SK-N-SH treated with all-trans-retinoic acid at 6 μM for 48 hours (cell line): ENCODE measurements at regions not wholly inside any gene's neighbourhood (a gene's known extent, or its start where the extent isn't known, plus 50 kb on each side); places are given as distances from the start of the nearest gene placed in this dataset.

Source experiments
- ATAC-seq: fragments of 200-7000 bp; cut with Tn5 transposase; 3 replicates; pipeline ENCODE4 v1.9.1; 2020; ENCODE audit warnings: mild to moderate bottlenecking, moderate library complexity
- ARNTL ChIP-seq: fragments of 450-650 bp; formaldehyde crosslinking; IDR thresholded peaks from 2 replicates; pipeline ENCODE4 v1.5.0; 2020; ENCODE audit warnings: low read depth, mild to moderate bottlenecking, moderate library complexity, borderline replicate concordance
- BACH2 ChIP-seq: fragments of 250-450 bp; sonication (Bioruptor Pico); IDR thresholded peaks from 2 replicates; pipeline ENCODE4 v1.9.0; 2021; ENCODE audit warnings: mild to moderate bottlenecking, borderline replicate concordance
- CSRNP3 ChIP-seq: fragments of 250-450 bp; sonication (Bioruptor Pico); IDR thresholded peaks from 2 replicates; pipeline ENCODE4 v1.5.1; 2021; ENCODE audit warnings: mild to moderate bottlenecking, moderate library complexity
- ESRRG ChIP-seq: fragments of 250-450 bp; sonication (Bioruptor Pico); IDR thresholded peaks from 2 replicates; pipeline ENCODE4 v1.6.1; 2021; ENCODE audit warnings: mild to moderate bottlenecking
- GLIS3 ChIP-seq: fragments of 250-450 bp; sonication (Bioruptor Pico); IDR thresholded peaks from 2 replicates; pipeline ENCODE4 v1.5.0; 2020; ENCODE audit warnings: mild to moderate bottlenecking, moderate library complexity
- ISL1 ChIP-seq: fragments of 250-450 bp; sonication (Bioruptor Pico); IDR thresholded peaks from 2 replicates; pipeline ENCODE4 v2.1.2; 2022; ENCODE audit warnings: mild to moderate bottlenecking, moderate library complexity
- OSR1 ChIP-seq: fragments of 250-450 bp; sonication (Bioruptor Pico); IDR thresholded peaks from 2 replicates; pipeline ENCODE4 v1.8.0; 2022; ENCODE audit warnings: moderate library complexity, mild to moderate bottlenecking, inconsistent platforms
- PATZ1 ChIP-seq: fragments of 250-450 bp; sonication (Bioruptor Pico); IDR thresholded peaks from 2 replicates; pipeline ENCODE4 v1.8.0; 2020; ENCODE audit warnings: mild to moderate bottlenecking, moderate library complexity, borderline replicate concordance
- POU6F1 ChIP-seq: fragments of 250-450 bp; sonication (Bioruptor Pico); IDR thresholded peaks from 2 replicates; pipeline ENCODE4 v1.8.0; 2021; ENCODE audit warnings: low read depth, mild to moderate bottlenecking, moderate library complexity, borderline replicate concordance
- PPARA ChIP-seq: fragments of 250-450 bp; sonication (Bioruptor Pico); IDR thresholded peaks from 2 replicates; pipeline ENCODE4 v1.5.0; 2020; ENCODE audit warnings: mild to moderate bottlenecking, borderline replicate concordance
- RARB ChIP-seq: fragments of 250-450 bp; sonication (Bioruptor Pico); IDR thresholded peaks from 2 replicates; pipeline ENCODE4 v1.8.0; 2021; ENCODE audit warnings: mild to moderate bottlenecking, moderate library complexity
- SNAI2 ChIP-seq: fragments of 250-450 bp; sonication (Bioruptor Pico); IDR thresholded peaks from 2 replicates; pipeline ENCODE4 v1.5.0; 2020; ENCODE audit warnings: mild to moderate bottlenecking, moderate library complexity
- TCF4 ChIP-seq: fragments of 250-450 bp; sonication (Bioruptor Pico); IDR thresholded peaks from 2 replicates; pipeline ENCODE4 v1.8.0; 2021; ENCODE audit warnings: mild to moderate bottlenecking, moderate library complexity, borderline replicate concordance
- TOX ChIP-seq: fragments of 250-450 bp; sonication (Bioruptor Pico); IDR thresholded peaks from 2 replicates; pipeline ENCODE4 v1.8.0; 2021; ENCODE audit warnings: mild to moderate bottlenecking, moderate library complexity, borderline replicate concordance
- ZC3H10 ChIP-seq: fragments of 250-450 bp; sonication (Bioruptor Pico); IDR thresholded peaks from 2 replicates; pipeline ENCODE4 v1.5.1; 2021; ENCODE audit warnings: mild to moderate bottlenecking, moderate library complexity
- ZFP3 ChIP-seq: fragments of 250-450 bp; sonication (Bioruptor Pico); IDR thresholded peaks from 2 replicates; pipeline ENCODE4 v1.5.0; 2020; ENCODE audit warnings: mild to moderate bottlenecking, moderate library complexity
- ZFP30 ChIP-seq: fragments of 450-650 bp; formaldehyde crosslinking; IDR thresholded peaks from 2 replicates; pipeline ENCODE4 v1.5.0; 2022; ENCODE audit warnings: mild to moderate bottlenecking, moderate library complexity
- ZNF565 ChIP-seq: fragments of 450-650 bp; formaldehyde crosslinking; conservative IDR thresholded peaks from 2 replicates; pipeline ENCODE4 v1.5.0; 2020; ENCODE audit warnings: low read depth, mild to moderate bottlenecking, moderate library complexity
- ZNF70 ChIP-seq: fragments of 450-650 bp; formaldehyde crosslinking; IDR thresholded peaks from 2 replicates; pipeline ENCODE4 v1.5.0; 2020; ENCODE audit warnings: mild to moderate bottlenecking, moderate library complexity
- ZNF8 ChIP-seq: fragments of 450-650 bp; formaldehyde crosslinking; IDR thresholded peaks from 2 replicates; pipeline ENCODE4 v1.5.0; 2020; ENCODE audit warnings: mild to moderate bottlenecking, moderate library complexity
- TF ChIP-seq, protein P1 (sequence below): fragments of 250-450 bp; sonication (Bioruptor Pico); IDR thresholded peaks from 2 replicates; pipeline ENCODE4 v1.5.1; 2020; ENCODE audit warnings: low read depth, mild to moderate bottlenecking, moderate library complexity
- TF ChIP-seq, protein P2 (sequence below): fragments of 250-450 bp; sonication (Bioruptor Pico); IDR thresholded peaks from 2 replicates; pipeline ENCODE4 v1.5.0; 2020; ENCODE audit warnings: mild to moderate bottlenecking, moderate library complexity

DNA sequence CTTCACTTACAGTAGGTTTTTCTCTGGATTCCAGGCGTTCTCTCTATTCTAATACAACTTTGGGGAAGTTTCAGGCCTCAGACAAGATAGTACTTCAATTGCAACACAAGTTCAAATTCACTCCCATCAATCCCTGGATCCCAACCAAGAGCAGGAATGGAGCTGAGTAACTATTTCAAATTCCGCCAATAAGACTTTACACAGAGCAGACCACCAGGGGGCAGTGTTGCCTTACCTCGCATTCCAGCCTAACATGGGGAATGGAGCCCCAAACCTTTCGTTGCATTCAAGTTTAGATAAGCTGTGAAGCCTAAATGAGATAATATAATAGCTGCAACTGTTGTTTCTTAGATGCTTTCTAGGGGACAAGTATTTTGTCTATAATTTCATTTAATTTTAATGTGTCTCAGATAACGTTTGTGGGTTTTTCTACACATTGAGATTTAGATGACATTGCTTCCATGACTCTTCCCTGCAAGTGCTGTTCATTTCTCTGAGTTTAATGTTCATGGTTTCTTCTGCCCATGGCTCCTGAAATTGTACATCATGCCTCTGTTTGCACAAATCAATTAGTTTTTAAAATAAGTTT lies 186.7 kb downstream of the NSUN3 start:
- ATAC-seq, result peak; percentile 90
- no peak for TF ChIP-seq ZFP30 (CRISPR knock-in tag)
- TF ChIP-seq, protein P1, sequence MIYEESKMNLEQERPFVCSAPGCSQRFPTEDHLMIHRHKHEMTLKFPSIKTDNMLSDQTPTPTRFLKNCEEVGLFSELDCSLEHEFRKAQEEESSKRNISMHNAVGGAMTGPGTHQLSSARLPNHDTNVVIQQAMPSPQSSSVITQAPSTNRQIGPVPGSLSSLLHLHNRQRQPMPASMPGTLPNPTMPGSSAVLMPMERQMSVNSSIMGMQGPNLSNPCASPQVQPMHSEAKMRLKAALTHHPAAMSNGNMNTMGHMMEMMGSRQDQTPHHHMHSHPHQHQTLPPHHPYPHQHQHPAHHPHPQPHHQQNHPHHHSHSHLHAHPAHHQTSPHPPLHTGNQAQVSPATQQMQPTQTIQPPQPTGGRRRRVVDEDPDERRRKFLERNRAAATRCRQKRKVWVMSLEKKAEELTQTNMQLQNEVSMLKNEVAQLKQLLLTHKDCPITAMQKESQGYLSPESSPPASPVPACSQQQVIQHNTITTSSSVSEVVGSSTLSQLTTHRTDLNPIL (CRISPR knock-in tag), result no peak
- TF ChIP-seq SNAI2 (CRISPR knock-in tag), result no peak
- no peak for TF ChIP-seq OSR1 (CRISPR knock-in tag)
- no peak for TF ChIP-seq GLIS3 (CRISPR knock-in tag)
- TF ChIP-seq ZNF8 (CRISPR knock-in tag), result no peak
- TF ChIP-seq ZFP3 (CRISPR knock-in tag), result no peak
- no peak for TF ChIP-seq ESRRG (CRISPR knock-in tag)
- TF ChIP-seq ISL1 (CRISPR knock-in tag), result no peak
- no peak for TF ChIP-seq PATZ1 (CRISPR knock-in tag)
- TF ChIP-seq ZNF70, result no peak
- TF ChIP-seq RARB, result no peak
- no peak for TF ChIP-seq CSRNP3 (CRISPR knock-in tag)
- TF ChIP-seq ARNTL (CRISPR knock-in tag), result no peak
- TF ChIP-seq BACH2 (CRISPR knock-in tag), result no peak
- no peak for TF ChIP-seq TCF4 (CRISPR knock-in tag)
- no peak for TF ChIP-seq PPARA (CRISPR knock-in tag)
- TF ChIP-seq, protein P2, sequence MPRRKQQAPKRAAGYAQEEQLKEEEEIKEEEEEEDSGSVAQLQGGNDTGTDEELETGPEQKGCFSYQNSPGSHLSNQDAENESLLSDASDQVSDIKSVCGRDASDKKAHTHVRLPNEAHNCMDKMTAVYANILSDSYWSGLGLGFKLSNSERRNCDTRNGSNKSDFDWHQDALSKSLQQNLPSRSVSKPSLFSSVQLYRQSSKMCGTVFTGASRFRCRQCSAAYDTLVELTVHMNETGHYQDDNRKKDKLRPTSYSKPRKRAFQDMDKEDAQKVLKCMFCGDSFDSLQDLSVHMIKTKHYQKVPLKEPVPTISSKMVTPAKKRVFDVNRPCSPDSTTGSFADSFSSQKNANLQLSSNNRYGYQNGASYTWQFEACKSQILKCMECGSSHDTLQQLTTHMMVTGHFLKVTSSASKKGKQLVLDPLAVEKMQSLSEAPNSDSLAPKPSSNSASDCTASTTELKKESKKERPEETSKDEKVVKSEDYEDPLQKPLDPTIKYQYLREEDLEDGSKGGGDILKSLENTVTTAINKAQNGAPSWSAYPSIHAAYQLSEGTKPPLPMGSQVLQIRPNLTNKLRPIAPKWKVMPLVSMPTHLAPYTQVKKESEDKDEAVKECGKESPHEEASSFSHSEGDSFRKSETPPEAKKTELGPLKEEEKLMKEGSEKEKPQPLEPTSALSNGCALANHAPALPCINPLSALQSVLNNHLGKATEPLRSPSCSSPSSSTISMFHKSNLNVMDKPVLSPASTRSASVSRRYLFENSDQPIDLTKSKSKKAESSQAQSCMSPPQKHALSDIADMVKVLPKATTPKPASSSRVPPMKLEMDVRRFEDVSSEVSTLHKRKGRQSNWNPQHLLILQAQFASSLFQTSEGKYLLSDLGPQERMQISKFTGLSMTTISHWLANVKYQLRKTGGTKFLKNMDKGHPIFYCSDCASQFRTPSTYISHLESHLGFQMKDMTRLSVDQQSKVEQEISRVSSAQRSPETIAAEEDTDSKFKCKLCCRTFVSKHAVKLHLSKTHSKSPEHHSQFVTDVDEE (CRISPR knock-in tag), result no peak
- no peak for TF ChIP-seq POU6F1
- TF ChIP-seq ZC3H10 (CRISPR knock-in tag), result no peak
- TF ChIP-seq, all 23 proteins: peak for 0

DNA sequence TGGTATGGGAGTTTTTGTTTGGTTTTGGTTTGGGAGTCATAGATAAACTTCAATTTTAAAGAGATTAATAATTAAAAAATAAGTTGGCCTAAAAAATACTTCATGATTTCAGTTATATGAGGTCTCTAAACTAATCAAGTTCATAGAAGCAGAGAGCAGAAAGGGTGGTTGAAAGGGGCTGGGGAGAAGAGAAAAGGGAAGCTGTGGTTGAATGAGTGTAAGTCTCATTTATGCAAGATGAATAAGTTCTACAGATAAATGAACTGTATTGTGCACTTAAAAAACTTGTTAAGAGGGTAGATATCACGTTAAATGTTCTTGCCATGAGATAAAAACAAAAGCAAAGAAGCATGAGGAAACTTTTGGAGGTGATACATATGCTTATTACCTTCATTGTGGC lies 188.7 kb downstream of the NSUN3 start:
- ATAC-seq, result no peak
- TF ChIP-seq, protein P2 (CRISPR knock-in tag), result no peak
- no peak for TF ChIP-seq PATZ1 (CRISPR knock-in tag)
- no peak for TF ChIP-seq ZFP3 (CRISPR knock-in tag)
- no peak for TF ChIP-seq ISL1 (CRISPR knock-in tag)
- TF ChIP-seq ZNF70, result no peak
- TF ChIP-seq POU6F1, result no peak
- TF ChIP-seq TCF4 (CRISPR knock-in tag), result no peak
- TF ChIP-seq OSR1 (CRISPR knock-in tag), result no peak
- TF ChIP-seq ZNF8 (CRISPR knock-in tag), result no peak
- TF ChIP-seq ZNF565 (CRISPR knock-in tag), result no peak
- TF ChIP-seq ZC3H10 (CRISPR knock-in tag), result no peak
- TF ChIP-seq TOX (CRISPR knock-in tag), result no peak
